PC-9 (cell line): ENCODE measurements at regions not wholly inside any gene's neighbourhood (a gene's known extent, or its start where the extent isn't known, plus 50 kb on each side); places are given as distances from the start of the nearest gene placed in this dataset.

Source experiments
- BruUV-seq: library from RNA; stranded (reverse); fragments of 400-500 nt; replicated peaks from 2 replicates; lab custom pipeline; 2021; lab: Mats Ljungman, UMichigan
- CTCF ChIA-PET: fragments of 300-600 bp; sonication (Branson Sonifier 250); formaldehyde crosslinking; loops from one replicate; lab custom pipeline; 2022; ENCODE audit warnings: antibody characterized with exemption; lab: Charles Lee
- POLR2A ChIA-PET: fragments of 300-600 bp; sonication (Branson Sonifier 250); formaldehyde crosslinking; loops from one replicate; lab custom pipeline; 2022; ENCODE audit warnings: antibody characterized with exemption; ENCODE audit not compliant: unreplicated experiment; lab: Charles Lee
- DNase-seq, 2 experiments: peaks; one replicate each; pipeline versions ENCODE4 v3.0.0 to v3.0.0-alpha.2; 2015 to 2022; ENCODE audit warnings: mixed read lengths in 1 of 2
- H2AFZ ChIP-seq: fragments of 200-600 bp; sonication (generic); 2 replicates; pipeline ENCODE4 v1.8.1; 2017; ENCODE audit warnings: antibody characterized with exemption
- H3F3A ChIP-seq: fragments of 200-600 bp; sonication (generic); 2 replicates; pipeline ENCODE4 v1.8.1; 2017; ENCODE audit warnings: antibody characterized with exemption, mild to moderate bottlenecking, low read depth; ENCODE audit not compliant: insufficient read depth
- H3K27ac ChIP-seq: fragments of 200-600 bp; sonication (generic); 2 replicates; pipeline ENCODE4 v1.6.1; 2016; ENCODE audit warnings: mixed run types
- H3K27me3 ChIP-seq: fragments of 200-600 bp; sonication (generic); 2 replicates; pipeline ENCODE4 v1.6.1; 2016; ENCODE audit warnings: low read depth, mixed run types; ENCODE audit not compliant: insufficient read depth
- H3K36me3 ChIP-seq: fragments of 200-600 bp; sonication (generic); 2 replicates; pipeline ENCODE4 v1.6.1; 2016; ENCODE audit warnings: low read depth, mixed run types
- H3K4me1 ChIP-seq: fragments of 200-600 bp; sonication (generic); replicated peaks from 2 replicates; pipeline ENCODE4 v1.6.1; 2016; ENCODE audit warnings: mixed run types; ENCODE audit not compliant: insufficient read depth
- H3K4me2 ChIP-seq: fragments of 200-600 bp; sonication (generic); 2 replicates; pipeline ENCODE4 v1.6.1; 2017; ENCODE audit warnings: mixed run types
- H3K4me3 ChIP-seq: fragments of 200-600 bp; sonication (generic); 2 replicates; pipeline ENCODE4 v1.6.1; 2016; ENCODE audit warnings: mixed run types
- H3K79me2 ChIP-seq: fragments of 200-600 bp; sonication (generic); 2 replicates; pipeline ENCODE4 v1.6.1; 2017; ENCODE audit warnings: low read depth, mixed run types
- H3K9me2 ChIP-seq: fragments of 200-600 bp; sonication (generic); 2 replicates; pipeline ENCODE4 v1.8.1; 2017; ENCODE audit warnings: mild to moderate bottlenecking; ENCODE audit not compliant: insufficient read depth
- H3K9me3 ChIP-seq: fragments of 200-600 bp; sonication (generic); 2 replicates; pipeline ENCODE4 v1.8.1; 2016; ENCODE audit warnings: low read depth; ENCODE audit not compliant: insufficient read depth
- H4K20me1 ChIP-seq: fragments of 200-600 bp; sonication (generic); 2 replicates; pipeline ENCODE4 v1.8.1; 2017; ENCODE audit not compliant: insufficient read depth
- EZH2 ChIP-seq: fragments of 200-600 bp; sonication (generic); IDR thresholded peaks from 2 replicates; pipeline ENCODE4 v1.8.0; 2017; ENCODE audit warnings: antibody characterized with exemption, low read depth
- intact Hi-C: fragments of 100-400 bp; cut with micrococcal nuclease; formaldehyde crosslinking; loops from one replicate; pipeline ENCODE4 v1.10.0; 2022; ENCODE audit not compliant: unreplicated experiment
- TF ChIP-seq, protein P1 (sequence below): fragments of 200-600 bp; sonication (generic); conservative IDR thresholded peaks from 2 replicates; pipeline ENCODE4 v1.6.1; 2017; ENCODE audit warnings: mixed run types, antibody characterized with exemption, mild to moderate bottlenecking, moderate library complexity

DNA sequence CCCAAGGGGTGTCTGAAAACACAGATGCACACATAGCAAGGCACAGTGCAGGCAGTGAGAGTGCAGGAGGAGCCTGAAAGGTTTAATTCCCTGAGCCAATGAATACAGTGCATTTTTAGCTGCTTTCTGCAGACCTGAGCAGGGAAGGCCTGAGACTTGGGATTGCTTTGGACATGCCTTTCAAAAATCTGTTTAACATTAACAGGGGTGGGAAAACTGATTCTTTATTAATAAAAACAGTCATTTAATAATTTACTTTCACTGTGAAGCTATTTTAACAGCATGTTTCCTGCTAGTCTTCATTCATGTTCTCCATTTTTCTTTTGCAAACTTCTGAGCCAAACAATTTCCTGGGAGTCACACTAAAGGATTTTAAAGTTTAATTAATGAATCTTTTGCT lies 488.1 kb downstream of the SMARCA1 start:
- CTCF ChIA-PET, result no interaction called here
- no peak overlapping the region for H3K4me3 ChIP-seq
- H4K20me1 ChIP-seq, result no peaks in the 10 kb centered on the region
- H3K9me2 ChIP-seq, result no peaks in the 10 kb centered on the region
- no peak for DNase-seq
- no peaks in the 10 kb centered on the region for H3F3A ChIP-seq
- H3K27me3 ChIP-seq, result peaks cover 6% of the 10 kb centered on the region; the same call in 1 of the 2 replicates
- H3K36me3 ChIP-seq, result no peaks in the 10 kb centered on the region
- H3K79me2 ChIP-seq, result no peaks in the 10 kb centered on the region
- BruUV-seq, result no TSS peak
- no peak overlapping the region for H3K27ac ChIP-seq
- no peak for TF ChIP-seq EZH2
- TF ChIP-seq, protein P1, sequence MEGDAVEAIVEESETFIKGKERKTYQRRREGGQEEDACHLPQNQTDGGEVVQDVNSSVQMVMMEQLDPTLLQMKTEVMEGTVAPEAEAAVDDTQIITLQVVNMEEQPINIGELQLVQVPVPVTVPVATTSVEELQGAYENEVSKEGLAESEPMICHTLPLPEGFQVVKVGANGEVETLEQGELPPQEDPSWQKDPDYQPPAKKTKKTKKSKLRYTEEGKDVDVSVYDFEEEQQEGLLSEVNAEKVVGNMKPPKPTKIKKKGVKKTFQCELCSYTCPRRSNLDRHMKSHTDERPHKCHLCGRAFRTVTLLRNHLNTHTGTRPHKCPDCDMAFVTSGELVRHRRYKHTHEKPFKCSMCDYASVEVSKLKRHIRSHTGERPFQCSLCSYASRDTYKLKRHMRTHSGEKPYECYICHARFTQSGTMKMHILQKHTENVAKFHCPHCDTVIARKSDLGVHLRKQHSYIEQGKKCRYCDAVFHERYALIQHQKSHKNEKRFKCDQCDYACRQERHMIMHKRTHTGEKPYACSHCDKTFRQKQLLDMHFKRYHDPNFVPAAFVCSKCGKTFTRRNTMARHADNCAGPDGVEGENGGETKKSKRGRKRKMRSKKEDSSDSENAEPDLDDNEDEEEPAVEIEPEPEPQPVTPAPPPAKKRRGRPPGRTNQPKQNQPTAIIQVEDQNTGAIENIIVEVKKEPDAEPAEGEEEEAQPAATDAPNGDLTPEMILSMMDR, result no peak
- H2AFZ ChIP-seq, result no peak overlapping the region
- no peak overlapping the region for H3K4me2 ChIP-seq
- no peaks in the 10 kb centered on the region for H3K9me3 ChIP-seq
- intact Hi-C loops, result no loop called here
- POLR2A ChIA-PET, result no interaction called here
- H3K4me1 ChIP-seq, result no peaks in the 10 kb centered on the region

DNA sequence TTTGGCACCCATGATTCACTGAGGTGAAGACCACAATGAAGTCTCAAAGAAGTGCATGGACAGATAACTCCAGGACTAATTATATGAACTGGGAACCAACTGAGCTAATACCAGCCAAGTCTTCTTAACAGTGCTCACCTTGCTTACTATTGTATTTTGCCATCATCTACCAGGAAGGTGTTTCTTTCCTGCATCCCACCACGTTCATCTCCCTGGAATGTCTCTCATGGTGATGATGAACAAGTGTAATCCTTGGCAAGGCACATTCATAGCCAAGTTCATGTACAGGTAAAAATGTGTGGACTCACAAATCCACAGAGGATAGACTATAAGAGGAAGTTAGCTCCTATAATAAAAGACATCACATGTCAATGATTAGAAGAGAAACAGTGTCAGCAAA lies 489.1 kb downstream of the SMARCA1 start:
- ChIA-PET CTCF (no interaction called here), POLR2A (no interaction called here)
- TF ChIP-seq EZH2, result no peak
- TF ChIP-seq, protein P1, result no peak
- Histone ChIP-seq H4K20me1 (peaks cover 4% of the 10 kb centered on the region; the same call in 1 of the 2 replicates), H3K27me3 (peaks cover 6% of the 10 kb centered on the region; the same call in 1 of the 2 replicates), H3K79me2 (no peaks in the 10 kb centered on the region), H3K27ac (no peak overlapping the region), H3K9me3 (no peaks in the 10 kb centered on the region), H3K36me3 (no peaks in the 10 kb centered on the region), H3K4me1 (no peaks in the 10 kb centered on the region), H3F3A (no peaks in the 10 kb centered on the region), H3K4me3 (no peak overlapping the region), H3K4me2 (no peak overlapping the region), H2AFZ (no peak overlapping the region), H3K9me2 (no peaks in the 10 kb centered on the region)
- intact Hi-C loops, result no loop called here
- no TSS peak for BruUV-seq
- DNase-seq, result no peak

DNA sequence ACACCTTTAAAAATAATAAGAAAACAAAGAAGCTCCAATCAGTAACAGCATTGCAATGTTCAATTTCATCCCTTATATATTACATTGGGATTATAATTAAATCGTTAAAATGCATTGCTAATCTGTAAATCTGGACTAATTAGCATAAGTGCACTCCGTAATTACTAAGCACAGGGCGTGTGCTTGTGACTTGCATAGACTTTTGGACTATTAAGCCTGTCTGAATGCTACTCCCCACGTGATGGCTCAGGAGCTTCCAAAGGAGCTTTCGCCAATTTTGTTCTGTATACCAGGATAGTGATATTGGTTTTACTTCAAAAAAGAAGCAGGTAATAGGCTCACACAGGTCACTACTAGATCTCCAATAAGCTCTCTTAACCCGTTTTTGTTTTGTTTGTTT lies 497.1 kb downstream of the SMARCA1 start:
- Histone ChIP-seq H3K36me3 (no peaks in the 10 kb centered on the region), H4K20me1 (peaks cover 4% of the 10 kb centered on the region; the same call in 1 of the 2 replicates), H3K27ac (no peak overlapping the region), H3K9me2 (no peaks in the 10 kb centered on the region), H2AFZ (no peak overlapping the region), H3K79me2 (no peaks in the 10 kb centered on the region), H3K9me3 (no peaks in the 10 kb centered on the region), H3K4me3 (no peak overlapping the region), H3K4me2 (no peak overlapping the region), H3K27me3 (0 out of 2 replicates have a peak, but pooled peaks cover 3% of the 10 kb centered on the region), H3F3A (no peaks in the 10 kb centered on the region), H3K4me1 (no peaks in the 10 kb centered on the region)
- BruUV-seq, result no TSS peak
- ChIA-PET POLR2A (no interaction called here), CTCF (no interaction called here)
- no peak for DNase-seq
- intact Hi-C loops, result no loop called here
- TF ChIP-seq, protein P1, result no peak
- TF ChIP-seq EZH2, result no peak
